ENCODE measurements at regions not wholly inside any gene's neighbourhood (a gene's known extent, or its start where the extent isn't known, plus 50 kb on each side); places are given as distances from the start of the nearest gene placed in this dataset.

- TF ChIP-seq POLR2A (IDR thresholded peaks at IDR 0.05; ENCODE audit: low read depth, low read length) (no peak), POLR2AphosphoS5 (IDR thresholded peaks at IDR 0.05; ENCODE audit: low read depth, low read length) (no peak), TAF1 (IDR thresholded peaks at IDR 0.05; ENCODE audit: borderline replicate concordance, low read depth, low read length) (no peak)
Measured at GRCh38 chr2:192696857-192697256, 502.1 kb upstream of the TMEFF2 start.

Measured in GM12892 (cell line).